PC-3 (cell line): ENCODE measurements at regions not wholly inside any gene's neighbourhood (a gene's known extent, or its start where the extent isn't known, plus 50 kb on each side); places are given as distances from the start of the nearest gene placed in this dataset.

Source experiments
- ATAC-seq: fragments of 200-7000 bp; cut with Tn5 transposase; 2 replicates; pipeline ENCODE4 v1.9.1; 2020; ENCODE audit warnings: mild to moderate bottlenecking, moderate library complexity
- BruUV-seq: library from RNA; stranded (reverse); fragments of 400-500 nt; replicated peaks from 2 replicates; lab custom pipeline; 2021; lab: Mats Ljungman, UMichigan
- CTCF ChIA-PET: fragments of 300-600 bp; sonication (Branson Sonifier 250); formaldehyde crosslinking; loops from one replicate; lab custom pipeline; 2022; ENCODE audit warnings: antibody characterized with exemption; lab: Charles Lee
- POLR2A ChIA-PET: fragments of 300-600 bp; sonication (Branson Sonifier 250); formaldehyde crosslinking; loops from one replicate; lab custom pipeline; 2022; ENCODE audit warnings: antibody characterized with exemption; ENCODE audit not compliant: unreplicated experiment; lab: Charles Lee
- DNase-seq: peaks from one replicate; pipeline ENCODE4 v3.0.0-alpha.2; 2015
- H2AFZ ChIP-seq: fragments of 300-600 bp; sonication (generic); 2 replicates; pipeline ENCODE4 v1.6.0; 2016; ENCODE audit warnings: antibody characterized with exemption, low read length
- H3F3A ChIP-seq: fragments of 300-600 bp; sonication (generic); one replicate; pipeline ENCODE4 v1.6.0; 2017; ENCODE audit warnings: antibody characterized with exemption, low read length, control low read depth, mild to moderate bottlenecking; ENCODE audit not compliant: unreplicated experiment
- H3K27ac ChIP-seq: fragments of 300-600 bp; sonication (generic); 2 replicates; pipeline ENCODE4 v1.5.1; 2016; ENCODE audit warnings: mild to moderate bottlenecking, low read length
- H3K27me3 ChIP-seq: fragments of 300-600 bp; sonication (generic); 2 replicates; pipeline ENCODE4 v1.6.1; 2016; ENCODE audit warnings: low read length, mixed read lengths
- H3K36me3 ChIP-seq: fragments of 300-600 bp; sonication (generic); 2 replicates; pipeline ENCODE4 v1.6.1; 2016; ENCODE audit warnings: low read depth, mixed run types, low read length, mixed read lengths
- H3K4me1 ChIP-seq: fragments of 300-600 bp; sonication (generic); 2 replicates; pipeline ENCODE4 v1.5.1; 2016; ENCODE audit warnings: low read length; ENCODE audit not compliant: insufficient read depth
- H3K4me2 ChIP-seq: fragments of 300-600 bp; sonication (generic); 2 replicates; pipeline ENCODE4 v1.6.0; 2016; ENCODE audit warnings: low read length
- H3K4me3 ChIP-seq: fragments of 300-600 bp; sonication (generic); 2 replicates; pipeline ENCODE4 v1.5.1; 2016; ENCODE audit warnings: mild to moderate bottlenecking, low read length, mixed read lengths
- H3K79me2 ChIP-seq: fragments of 300-600 bp; sonication (generic); 2 replicates; pipeline ENCODE4 v1.6.1; 2017; ENCODE audit warnings: low read length, mixed read lengths
- H3K9ac ChIP-seq: fragments of 300-600 bp; sonication (generic); 2 replicates; pipeline ENCODE4 v1.6.0; 2016; ENCODE audit warnings: mild to moderate bottlenecking, low read length
- H3K9me2 ChIP-seq: fragments of 300-600 bp; sonication (generic); replicated peaks from 2 replicates; pipeline ENCODE4 v1.6.1; 2016; ENCODE audit warnings: mixed run types, low read length, mixed read lengths
- H3K9me3 ChIP-seq: fragments of 300-600 bp; sonication (generic); 2 replicates; pipeline ENCODE4 v1.6.1; 2016; ENCODE audit warnings: low read length, mixed read lengths
- H4K20me1 ChIP-seq: fragments of 300-600 bp; sonication (generic); 2 replicates; pipeline ENCODE4 v1.6.1; 2016; ENCODE audit warnings: low read length, mixed read lengths
- EZH2 ChIP-seq: fragments of 300-600 bp; sonication (generic); IDR thresholded peaks from one replicate; pipeline ENCODE4 v1.6.1; 2017; ENCODE audit warnings: antibody characterized with exemption, mild to moderate bottlenecking, low read length; ENCODE audit not compliant: unreplicated experiment
- EZH2phosphoT487 ChIP-seq: fragments of 300-600 bp; sonication (generic); IDR thresholded peaks from 2 replicates; pipeline ENCODE4 v1.6.1; 2018; ENCODE audit warnings: mild to moderate bottlenecking, antibody characterized with exemption, low read length, borderline replicate concordance
- intact Hi-C: fragments of 100-400 bp; cut with micrococcal nuclease; formaldehyde crosslinking; loops from 2 replicates; pipeline ENCODE4 v1.9.0; 2023
- TF ChIP-seq, protein P1 (sequence below): fragments of 300-600 bp; sonication (generic); conservative IDR thresholded peaks from 2 replicates; pipeline ENCODE4 v1.5.1; 2017; ENCODE audit warnings: antibody characterized with exemption, low read depth, mild to moderate bottlenecking, low read length

GRCh38 chr3:124250053-124250452 lies 258.1 kb upstream of the ROPN1 start:
- no peaks in the 10 kb centered on the region for H3K36me3 ChIP-seq
- H3F3A ChIP-seq, result no peaks in the 10 kb centered on the region
- no peaks in the 10 kb centered on the region for H3K9me2 ChIP-seq
- H3K9me3 ChIP-seq, result no peaks in the 10 kb centered on the region
- ChIA-PET CTCF (no interaction called here), POLR2A (no interaction called here)
- no peak overlapping the region for H2AFZ ChIP-seq
- H3K4me2 ChIP-seq, result no peak overlapping the region
- TF ChIP-seq EZH2, result no peak
- TF ChIP-seq, protein P1, sequence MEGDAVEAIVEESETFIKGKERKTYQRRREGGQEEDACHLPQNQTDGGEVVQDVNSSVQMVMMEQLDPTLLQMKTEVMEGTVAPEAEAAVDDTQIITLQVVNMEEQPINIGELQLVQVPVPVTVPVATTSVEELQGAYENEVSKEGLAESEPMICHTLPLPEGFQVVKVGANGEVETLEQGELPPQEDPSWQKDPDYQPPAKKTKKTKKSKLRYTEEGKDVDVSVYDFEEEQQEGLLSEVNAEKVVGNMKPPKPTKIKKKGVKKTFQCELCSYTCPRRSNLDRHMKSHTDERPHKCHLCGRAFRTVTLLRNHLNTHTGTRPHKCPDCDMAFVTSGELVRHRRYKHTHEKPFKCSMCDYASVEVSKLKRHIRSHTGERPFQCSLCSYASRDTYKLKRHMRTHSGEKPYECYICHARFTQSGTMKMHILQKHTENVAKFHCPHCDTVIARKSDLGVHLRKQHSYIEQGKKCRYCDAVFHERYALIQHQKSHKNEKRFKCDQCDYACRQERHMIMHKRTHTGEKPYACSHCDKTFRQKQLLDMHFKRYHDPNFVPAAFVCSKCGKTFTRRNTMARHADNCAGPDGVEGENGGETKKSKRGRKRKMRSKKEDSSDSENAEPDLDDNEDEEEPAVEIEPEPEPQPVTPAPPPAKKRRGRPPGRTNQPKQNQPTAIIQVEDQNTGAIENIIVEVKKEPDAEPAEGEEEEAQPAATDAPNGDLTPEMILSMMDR, result no peak
- DNase-seq (no peak), ATAC-seq (no peak)
- intact Hi-C loops, result no loop called here
- H3K4me3 ChIP-seq, result no peak overlapping the region
- H4K20me1 ChIP-seq, result no peaks in the 10 kb centered on the region
- H3K27ac ChIP-seq, result no peak overlapping the region
- H3K4me1 ChIP-seq, result peaks cover 14% of the 10 kb centered on the region
- no peak overlapping the region for H3K9ac ChIP-seq
- no peaks in the 10 kb centered on the region for H3K79me2 ChIP-seq
- H3K27me3 ChIP-seq, result no peaks in the 10 kb centered on the region
- BruUV-seq, result no TSS peak

- H3K4me2 ChIP-seq, result no peak overlapping the region
- peaks cover 10% of the 10 kb centered on the region for H3K4me1 ChIP-seq
- no peak overlapping the region for H3K4me3 ChIP-seq
- no peaks in the 10 kb centered on the region for H4K20me1 ChIP-seq
- no peaks in the 10 kb centered on the region for H3K9me2 ChIP-seq
- H3K27ac ChIP-seq, result no peak overlapping the region
- BruUV-seq, result no TSS peak
- DNase-seq, result peak; percentile 25
- H3K79me2 ChIP-seq, result no peaks in the 10 kb centered on the region
- TF ChIP-seq EZH2phosphoT487 (no peak), EZH2 (no peak)
- TF ChIP-seq, protein P1, result no peak
- no peak overlapping the region for H3K9ac ChIP-seq
- POLR2A ChIA-PET, result no interaction called here
- H3K36me3 ChIP-seq, result no peaks in the 10 kb centered on the region
- CTCF ChIA-PET, result no interaction called here
- H3K9me3 ChIP-seq, result no peaks in the 10 kb centered on the region
- no peaks in the 10 kb centered on the region for H3K27me3 ChIP-seq
- no peak for ATAC-seq
- H3F3A ChIP-seq, result no peaks in the 10 kb centered on the region
- intact Hi-C loops, result no loop called here
- no peak overlapping the region for H2AFZ ChIP-seq
Observed at GRCh38 chr3:124256156-124256555, 264.2 kb upstream of the ROPN1 start.

DNA sequence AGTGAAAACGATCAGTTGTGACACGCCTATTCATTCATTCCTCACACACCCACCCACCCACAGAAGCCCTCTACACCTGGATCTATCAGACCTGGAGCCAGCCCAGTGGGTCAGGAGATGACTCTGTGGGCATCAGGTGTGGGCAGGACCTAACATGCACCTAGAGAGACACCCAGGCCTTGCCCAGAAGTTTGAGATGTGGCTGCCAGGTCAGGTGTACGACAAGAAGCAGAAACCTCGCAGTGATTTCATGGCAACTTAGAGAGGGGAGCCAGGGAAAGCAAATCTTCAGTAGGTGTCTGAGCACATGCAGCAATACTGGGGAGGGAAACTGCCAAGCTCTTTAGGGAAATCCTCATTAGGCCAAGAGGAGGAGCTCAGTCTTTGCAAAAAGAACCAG lies 264.7 kb upstream of the ROPN1 start:
- H3K9me2 ChIP-seq, result no peaks in the 10 kb centered on the region
- no peaks in the 10 kb centered on the region for H3K27me3 ChIP-seq
- no peak overlapping the region for H3K9ac ChIP-seq
- H3K4me1 ChIP-seq, result peaks cover 10% of the 10 kb centered on the region
- TF ChIP-seq, protein P1, result no peak
- TF ChIP-seq EZH2, result no peak
- no peak for TF ChIP-seq EZH2phosphoT487
- H3K4me2 ChIP-seq, result no peak overlapping the region
- ATAC-seq (no peak), DNase-seq (no peak)
- no peak overlapping the region for H2AFZ ChIP-seq
- H3K36me3 ChIP-seq, result no peaks in the 10 kb centered on the region
- no peaks in the 10 kb centered on the region for H3F3A ChIP-seq
- H3K27ac ChIP-seq, result no peak overlapping the region
- no peaks in the 10 kb centered on the region for H3K9me3 ChIP-seq
- intact Hi-C loops, result no loop called here
- no peak overlapping the region for H3K4me3 ChIP-seq
- ChIA-PET CTCF (no interaction called here), POLR2A (no interaction called here)
- no TSS peak for BruUV-seq
- no peaks in the 10 kb centered on the region for H3K79me2 ChIP-seq
- H4K20me1 ChIP-seq, result no peaks in the 10 kb centered on the region
